HG03280 (cell line): ENCODE measurements at regions not wholly inside any gene's neighbourhood (a gene's known extent, or its start where the extent isn't known, plus 50 kb on each side); places are given as distances from the start of the nearest gene placed in this dataset.
"Not testable (repeated sequence)": the region's sequence is repeated elsewhere in the genome, so short reads cannot be mapped to it uniquely, and the experiment has no call there.

Source experiments
- ATAC-seq: cut with Tn5 transposase; IDR thresholded peaks from one replicate; pipeline ENCODE4 v1.9.1; 2021; ENCODE audit warnings: mild to moderate bottlenecking, moderate library complexity; ENCODE audit not compliant: unreplicated experiment

DNA sequence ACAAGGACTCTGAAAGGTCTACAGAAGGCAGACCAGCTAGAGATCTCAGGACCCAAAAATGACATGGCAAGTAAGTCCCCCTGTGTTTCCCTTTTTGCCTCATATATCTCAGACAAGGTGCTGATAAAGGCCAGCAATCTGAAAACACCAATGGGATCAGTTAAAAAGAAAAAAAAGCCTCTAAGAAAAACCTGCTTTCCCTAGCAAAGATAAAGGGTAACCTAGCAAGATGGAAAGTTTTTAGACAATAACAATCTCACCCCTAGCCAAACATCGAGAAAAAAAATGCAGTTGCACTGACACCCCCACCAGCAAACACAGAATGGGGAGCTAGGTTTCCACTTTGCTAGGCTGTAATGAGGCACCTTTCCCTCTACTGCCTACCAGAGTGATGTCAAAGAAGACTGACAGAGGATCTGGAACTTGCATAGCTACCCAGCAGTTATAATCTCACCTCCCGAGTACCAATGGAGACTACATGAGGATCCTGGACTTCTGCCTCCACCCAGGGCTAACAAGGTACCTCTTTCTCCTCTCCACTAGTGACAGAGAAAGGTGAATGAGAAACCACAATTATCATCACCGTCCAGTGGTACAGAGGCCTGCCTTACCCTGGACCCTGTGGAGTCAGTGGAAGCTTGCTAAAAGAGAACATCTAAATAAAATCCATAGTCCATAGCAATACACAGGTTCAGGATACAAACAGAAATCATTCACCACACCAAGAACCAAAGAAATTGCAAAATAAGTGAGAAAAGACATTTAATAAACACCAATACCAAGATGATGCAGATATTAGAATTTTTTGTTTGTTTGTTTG is 240.8 kb downstream of the ARHGAP12 start:
- no peak for ATAC-seq

DNA sequence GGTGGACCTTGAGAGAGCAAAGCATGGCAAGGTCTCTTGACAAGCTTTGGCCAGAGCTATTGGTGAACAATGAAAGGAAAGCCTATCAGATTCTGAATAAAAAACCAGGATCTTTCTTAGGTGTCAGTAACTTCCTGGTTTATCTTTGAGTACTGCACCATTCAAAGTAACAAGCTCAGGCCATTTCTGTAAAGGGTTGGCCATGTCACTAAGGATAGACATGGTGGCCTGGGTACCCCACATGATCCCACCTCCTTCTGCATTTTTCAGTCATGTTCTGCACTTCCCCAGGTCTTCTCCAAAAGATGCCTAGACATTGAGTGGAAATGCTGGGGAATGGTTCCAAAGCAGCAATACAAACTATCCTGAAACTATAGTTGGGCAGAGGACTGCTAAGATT is 242.0 kb downstream of the ARHGAP12 start:
- ATAC-seq = no peak

DNA sequence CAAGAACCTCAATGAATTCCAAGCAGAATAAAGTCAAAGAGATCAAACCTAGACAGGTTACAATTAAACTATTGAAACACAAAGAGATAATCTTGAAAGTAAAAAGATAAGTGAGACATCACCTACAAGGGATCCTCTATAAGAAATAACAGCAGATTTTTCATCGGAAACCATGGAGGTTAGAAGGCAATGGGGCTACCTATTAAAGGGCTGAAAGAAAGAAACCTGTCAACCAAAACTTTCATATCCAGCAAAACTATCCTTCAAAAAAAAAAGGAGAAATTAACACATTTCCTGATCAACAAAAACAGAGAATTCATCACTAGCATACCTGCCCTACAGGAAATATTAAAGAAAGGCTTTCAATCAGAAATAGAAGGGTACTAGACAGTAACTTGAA is 244.9 kb downstream of the ARHGAP12 start:
- ATAC-seq = no peak

DNA sequence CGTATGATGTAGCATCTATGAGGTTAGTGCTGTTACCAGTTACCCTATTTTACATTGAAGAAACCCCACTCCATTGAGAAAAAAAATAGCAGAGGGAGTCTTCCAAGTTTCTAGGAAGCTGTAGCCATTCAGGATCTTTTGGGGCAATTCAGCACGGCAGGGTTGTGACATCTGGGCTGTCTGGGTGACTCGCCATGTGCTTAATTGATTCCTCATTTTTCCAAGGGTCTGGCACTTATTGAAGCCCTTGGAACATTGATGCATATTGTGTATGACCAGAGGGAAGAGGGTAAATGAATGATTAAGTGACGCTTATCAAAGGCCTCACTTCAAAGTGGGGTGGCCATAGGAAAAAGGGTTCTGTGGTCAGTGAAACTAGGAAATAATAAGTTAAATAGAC is 248.7 kb downstream of the ARHGAP12 start:
- no peak for ATAC-seq

DNA sequence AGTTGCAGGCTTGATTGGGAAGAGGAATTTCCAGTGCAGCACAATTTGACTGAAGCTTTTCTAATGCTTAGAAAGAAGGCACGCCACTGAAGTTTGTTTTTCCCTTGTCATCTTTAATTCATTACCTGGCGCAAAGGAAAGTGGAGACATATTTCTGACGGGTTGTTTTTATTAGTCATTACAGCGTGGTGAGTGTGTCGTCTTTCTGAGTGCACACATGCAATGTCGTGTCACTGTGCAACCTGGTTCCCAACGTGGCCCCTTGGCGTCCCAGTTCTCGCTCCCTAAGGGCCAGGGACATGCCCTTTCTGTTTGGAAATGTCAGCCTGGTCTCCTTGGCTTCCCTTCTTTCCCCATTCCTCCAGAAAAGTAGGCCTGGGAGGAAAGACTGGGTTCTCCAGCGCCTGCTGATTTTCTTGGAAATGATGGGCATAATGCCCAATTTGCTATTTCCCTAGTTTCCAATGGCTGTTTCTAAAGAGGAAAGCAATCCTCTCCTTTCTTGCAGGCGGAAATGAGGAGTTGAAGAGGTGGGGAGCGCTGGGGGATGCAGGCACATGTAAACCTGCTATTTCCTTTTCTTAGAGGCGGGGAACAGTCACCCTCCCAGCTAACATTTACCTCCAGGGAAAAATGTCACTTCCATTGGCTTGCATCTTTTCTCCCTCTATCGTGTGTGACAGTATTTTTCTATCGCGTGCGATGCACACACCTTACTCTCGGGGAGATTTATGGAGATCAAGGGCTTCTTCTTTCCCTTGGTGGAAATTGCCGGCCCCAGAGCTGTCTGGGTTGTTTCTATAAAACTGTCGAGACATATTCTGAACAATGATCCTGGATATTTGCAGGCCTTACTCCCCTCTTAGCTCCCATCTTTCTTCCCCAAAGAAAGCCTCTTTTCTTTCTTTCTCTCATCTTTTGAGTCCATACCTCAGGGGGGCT is 249.8 kb downstream of the ARHGAP12 start:
- ATAC-seq = no peak

DNA sequence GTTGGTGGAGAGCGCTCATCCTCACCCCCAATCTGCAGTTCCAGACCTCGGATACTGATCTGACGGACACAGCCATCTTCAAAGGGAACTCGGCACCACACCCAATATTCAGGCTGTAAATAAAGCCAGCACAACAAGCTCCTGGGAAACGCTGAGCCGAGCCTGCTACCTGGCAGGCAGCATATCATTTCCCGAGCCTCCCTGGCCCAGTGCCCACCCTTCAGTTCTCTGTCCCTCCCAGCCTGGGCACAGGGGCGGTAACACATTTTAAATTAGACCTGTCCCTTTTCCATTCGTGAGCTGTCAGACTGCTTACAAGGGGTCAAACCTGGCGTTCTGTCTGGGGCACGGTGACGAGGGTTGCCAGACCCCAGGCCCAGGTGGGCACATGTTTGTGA is 250.5 kb downstream of the ARHGAP12 start:
- ATAC-seq = no peak

DNA sequence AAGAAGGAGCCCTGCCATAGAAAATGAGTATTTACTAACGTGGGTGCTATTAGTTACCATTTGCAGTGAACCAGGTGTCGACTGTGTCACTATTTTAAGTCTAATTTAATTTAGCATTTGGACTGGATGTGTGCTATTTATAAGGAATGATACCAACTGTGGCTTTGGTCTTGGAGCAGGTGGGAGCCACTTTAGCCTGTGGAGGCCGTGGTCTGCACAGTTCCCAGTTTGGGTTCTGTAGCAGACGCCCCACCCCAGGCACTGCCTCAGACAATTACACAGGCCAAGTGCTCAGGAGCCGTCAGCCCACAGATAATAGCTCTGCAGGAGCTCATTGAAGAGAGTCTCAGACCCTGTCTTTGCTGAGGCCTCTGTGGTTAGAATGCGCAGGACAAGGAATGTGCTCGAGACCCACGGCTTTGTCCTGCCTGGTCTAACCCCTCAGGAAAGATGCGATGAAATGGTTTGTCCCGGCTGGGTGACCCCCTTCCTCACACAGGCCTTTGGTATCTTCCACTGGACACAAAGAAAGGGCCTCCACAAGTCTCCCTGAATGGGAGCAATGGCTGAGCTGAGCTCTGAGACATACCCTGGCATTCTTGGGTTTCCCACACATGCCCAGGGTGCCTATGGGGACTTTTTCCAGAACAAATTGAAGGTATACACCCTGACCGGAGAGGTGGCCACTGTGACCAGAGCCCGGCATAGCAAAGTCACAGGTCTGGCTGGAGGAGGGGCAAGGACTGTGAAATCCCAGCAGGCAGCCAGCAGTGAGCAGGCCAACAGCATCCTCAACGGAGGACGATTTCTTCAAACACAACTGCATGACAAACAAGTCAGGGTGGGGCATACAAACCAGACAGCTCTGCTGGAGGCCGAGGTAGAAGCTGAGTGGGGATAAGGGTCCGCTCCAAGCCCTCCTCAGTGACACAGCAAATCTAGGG is 251.2 kb downstream of the ARHGAP12 start:
- no peak for ATAC-seq

DNA sequence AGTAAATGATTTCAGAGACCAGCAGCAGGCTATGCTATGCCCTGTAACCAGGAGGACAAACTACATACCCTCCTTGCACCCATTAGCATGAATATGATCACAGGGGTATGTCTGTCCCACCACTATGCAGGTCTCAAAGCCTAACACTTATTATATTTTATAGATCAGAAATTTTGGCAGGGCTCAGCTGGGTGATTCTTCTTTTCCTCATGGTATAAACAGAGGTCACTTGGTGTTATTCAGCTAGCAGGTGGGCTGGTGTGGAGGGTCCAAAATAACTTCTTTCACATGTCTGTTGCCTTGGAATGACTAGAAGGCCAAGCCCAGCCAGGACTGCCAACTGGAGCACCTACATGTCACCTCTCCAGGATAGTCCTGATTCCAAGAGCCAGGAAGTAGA is 252.9 kb downstream of the ARHGAP12 start:
- no peak for ATAC-seq

DNA sequence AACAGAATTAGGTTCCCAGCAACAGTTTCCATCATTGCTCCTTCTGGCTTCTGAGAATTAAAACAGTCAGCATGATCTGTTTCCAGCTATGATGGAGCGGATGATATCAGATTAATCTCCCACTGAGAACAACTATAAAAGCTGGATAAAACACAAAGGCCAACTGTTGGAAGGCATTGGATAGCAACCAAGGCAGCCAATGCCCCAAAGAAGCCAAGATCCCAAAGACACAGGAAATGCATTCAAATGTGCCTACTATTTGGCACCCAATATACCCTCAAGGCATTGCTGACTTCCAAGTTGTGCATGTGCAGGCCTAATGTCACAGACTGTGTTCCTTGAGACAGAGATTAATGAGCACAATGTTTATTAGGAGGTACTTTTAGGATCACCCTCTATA is 259.3 kb downstream of the ARHGAP12 start:
- no peak for ATAC-seq

DNA sequence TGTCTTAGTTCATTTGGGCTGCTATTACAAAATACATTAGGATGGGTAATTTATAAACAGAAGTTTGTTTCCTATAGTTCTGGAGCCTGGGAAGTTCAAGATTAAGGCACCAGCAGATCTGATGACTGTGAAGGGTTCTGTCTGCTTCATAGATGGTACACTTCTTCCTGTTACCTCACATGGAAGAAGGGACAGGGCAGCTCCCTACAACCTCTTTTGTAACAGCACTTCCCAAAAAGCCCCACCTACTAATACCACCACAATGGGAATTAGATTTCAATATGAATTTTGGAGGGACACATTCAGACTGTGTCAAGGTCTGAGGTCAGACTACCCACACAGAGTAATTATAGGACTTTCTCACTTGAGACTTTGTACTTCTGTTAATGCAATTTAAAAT is 260.3 kb downstream of the ARHGAP12 start:
- no peak for ATAC-seq

DNA sequence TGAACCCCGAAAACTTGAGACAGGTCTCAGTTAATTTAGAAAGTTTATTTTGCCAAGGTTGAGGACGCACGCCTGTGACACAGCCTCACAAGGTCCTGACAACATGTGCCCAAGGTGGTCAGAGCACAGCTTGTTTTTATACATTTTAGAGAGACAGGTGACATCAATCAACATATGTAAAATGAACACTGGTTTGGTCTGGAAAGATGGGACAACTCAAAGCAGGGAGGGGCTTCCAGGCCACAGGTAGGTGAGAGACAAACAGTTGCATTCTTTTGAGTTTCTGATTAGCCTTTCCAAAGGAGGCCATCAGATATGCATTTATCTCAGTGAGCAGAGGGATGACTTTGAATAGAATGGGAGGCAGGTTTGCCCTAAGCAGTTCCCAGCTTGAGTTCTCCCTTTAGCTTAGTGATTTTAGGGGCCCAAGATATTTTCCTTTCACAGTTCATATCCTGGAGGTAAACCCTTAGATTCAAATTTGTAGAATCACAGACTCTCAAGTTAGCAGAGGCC is 262.8 kb downstream of the ARHGAP12 start:
- not testable (repeated sequence) for ATAC-seq

DNA sequence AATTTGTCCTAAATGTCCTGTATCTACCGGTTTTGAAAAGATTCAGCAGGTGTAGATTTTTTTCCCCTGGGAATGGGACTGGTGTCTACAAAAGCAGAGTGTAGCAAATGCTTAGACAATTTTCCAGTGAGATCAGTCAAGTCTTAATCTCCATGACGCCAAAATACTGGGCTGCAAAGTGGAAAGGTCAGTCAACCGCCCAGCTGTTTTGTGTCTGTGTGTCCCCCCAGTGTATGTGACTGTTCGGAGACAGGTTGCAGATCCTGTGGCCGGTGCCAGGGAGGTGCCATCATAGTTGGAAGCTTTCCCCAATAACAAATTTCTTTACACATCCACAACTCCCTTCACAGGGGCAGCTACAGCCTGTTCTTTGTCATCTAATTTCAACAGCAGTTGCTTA is 263.8 kb downstream of the ARHGAP12 start:
- no peak for ATAC-seq

DNA sequence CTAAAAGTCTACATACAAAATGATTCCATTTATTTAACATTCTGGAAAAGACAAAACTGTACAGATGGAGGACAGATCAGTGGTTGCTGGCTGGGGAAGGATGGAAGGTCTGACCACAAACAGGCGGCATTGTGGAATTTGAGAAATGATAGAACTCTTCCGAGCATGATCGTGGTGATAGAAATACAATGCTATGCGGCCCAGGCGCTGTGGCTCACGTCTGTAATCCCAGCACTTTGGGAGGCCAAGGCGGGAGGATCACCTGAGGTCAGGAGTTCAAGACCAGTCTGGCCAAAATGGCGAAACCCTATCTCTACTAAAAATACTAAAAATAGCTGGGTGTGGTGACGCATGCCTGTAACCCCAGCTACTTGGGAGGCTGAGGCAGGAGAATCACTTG is 264.6 kb downstream of the ARHGAP12 start:
- not testable (repeated sequence) for ATAC-seq

DNA sequence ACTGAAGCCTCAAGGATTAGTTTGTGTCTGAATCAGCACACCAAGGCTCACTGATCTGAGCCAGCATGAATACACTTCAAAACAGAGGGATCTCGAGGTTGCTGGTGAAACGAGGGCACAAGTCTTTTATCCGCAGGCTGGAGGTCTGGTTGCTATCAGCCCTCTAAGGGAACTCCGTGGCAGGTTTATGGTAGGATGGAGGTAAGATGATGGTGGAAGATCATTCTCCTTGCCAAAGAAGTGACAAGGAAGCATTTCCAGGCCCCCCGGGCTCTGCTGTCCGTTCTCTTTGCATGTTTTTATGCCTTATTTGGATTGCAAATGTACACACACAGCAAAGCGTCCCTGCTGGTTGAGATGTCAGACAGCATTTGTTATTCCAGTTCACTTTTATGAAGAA is 268.3 kb downstream of the ARHGAP12 start:
- ATAC-seq = no peak

DNA sequence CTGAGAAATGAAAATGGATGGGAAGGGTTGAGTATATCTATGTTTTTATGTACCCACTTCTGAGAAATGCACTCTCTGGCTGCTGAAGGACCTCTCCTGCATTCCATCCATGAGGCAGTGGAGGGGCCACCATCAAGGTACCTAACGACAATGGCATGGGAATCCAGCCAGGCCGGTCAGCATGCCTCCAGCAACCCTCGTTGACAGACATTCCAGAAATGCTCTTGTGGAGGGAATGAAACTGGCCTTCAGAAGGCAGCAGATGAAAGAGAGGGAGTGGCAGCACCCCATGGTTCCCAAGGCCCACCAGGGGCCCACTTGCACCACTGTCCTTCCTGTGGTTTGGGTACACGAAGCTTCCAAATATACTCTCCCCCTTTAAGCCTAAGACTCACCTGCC is 269.0 kb downstream of the ARHGAP12 start:
- no peak for ATAC-seq

DNA sequence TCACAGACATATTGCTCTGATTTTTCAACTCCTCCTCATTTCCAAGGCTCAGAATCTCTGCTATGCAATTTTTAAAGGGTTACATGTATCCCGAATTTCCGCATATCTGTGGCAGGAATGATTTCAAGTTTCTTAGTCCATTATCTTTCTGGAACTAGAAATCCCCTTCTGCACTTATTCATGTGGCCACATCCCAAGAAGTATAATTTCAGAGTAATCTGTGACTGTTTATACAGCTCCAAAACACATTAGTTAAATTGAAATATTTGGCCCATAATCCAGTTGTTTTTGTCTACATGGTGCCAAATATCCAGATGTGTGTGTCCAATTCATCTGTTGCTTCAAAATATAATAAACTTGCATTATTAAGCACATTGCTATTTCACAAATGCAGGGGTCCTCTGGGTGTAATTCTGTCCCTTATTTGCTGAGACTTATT is 271.2 kb downstream of the ARHGAP12 start:
- ATAC-seq = no peak

DNA sequence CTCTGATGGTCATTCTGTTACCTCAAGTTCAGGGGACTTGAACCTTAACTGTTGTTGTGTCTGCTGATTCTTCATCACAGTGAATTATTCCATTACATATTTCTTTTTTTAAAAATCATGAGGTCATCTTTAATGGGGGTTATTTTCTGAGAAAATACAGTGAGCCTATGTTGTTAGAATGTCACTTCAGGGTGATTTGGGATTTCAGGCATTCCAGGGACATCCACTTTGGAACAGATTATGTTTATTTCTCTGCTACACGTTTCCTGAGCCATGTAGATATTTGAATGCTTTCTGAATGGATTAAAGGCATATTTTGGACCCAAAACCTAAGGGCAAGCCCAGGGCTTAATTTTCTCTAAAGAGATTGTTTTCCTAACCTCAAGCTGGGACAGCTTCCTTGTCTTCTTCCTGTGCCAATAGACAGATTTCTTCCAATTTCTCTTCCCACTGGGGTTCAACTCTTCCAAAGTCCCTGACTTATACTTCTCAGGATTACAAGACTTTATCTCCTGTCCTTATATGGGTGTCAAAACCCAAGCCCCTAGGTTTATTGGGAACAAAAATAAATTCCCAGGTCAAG is 271.7 kb downstream of the ARHGAP12 start:
- no peak for ATAC-seq

DNA sequence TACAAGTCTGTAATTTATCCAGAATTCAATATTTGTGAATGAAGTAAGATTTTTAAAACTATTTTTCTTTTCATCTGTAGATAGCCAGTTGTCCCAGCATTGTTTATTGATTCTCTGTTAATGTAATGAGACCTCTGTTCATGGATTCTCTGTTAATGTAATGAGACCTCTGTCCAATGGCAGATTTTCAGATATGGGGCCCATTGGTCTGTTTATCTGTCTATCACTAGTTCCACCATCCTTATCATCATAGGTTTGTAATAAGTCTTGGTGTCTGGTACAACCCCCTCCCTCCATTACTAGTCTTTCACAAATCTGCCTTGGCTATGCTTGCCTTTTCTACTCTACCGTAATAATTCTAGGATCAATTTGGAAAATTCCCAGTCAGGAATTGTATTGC is 276.6 kb downstream of the ARHGAP12 start:
- ATAC-seq = no peak

DNA sequence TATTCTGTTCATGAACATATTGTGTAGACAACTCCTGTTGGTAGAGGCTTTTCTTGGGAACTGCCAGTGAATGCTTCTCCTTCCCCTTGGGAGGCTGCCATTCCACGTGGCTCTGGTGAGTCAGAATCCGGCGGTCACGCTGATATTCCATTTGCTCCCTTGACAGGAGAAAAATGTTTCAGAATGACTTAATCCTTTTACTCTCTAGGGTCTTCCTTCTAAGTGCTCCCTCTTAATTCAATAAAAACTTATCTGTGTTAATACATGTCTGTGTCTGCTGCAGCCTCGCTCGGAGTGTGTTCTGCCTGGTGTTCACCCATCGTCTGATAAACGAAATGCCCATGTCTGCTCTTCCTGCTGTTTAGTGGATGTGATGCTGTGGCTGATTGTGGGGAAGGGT is 278.6 kb downstream of the ARHGAP12 start:
- no peak for ATAC-seq

DNA sequence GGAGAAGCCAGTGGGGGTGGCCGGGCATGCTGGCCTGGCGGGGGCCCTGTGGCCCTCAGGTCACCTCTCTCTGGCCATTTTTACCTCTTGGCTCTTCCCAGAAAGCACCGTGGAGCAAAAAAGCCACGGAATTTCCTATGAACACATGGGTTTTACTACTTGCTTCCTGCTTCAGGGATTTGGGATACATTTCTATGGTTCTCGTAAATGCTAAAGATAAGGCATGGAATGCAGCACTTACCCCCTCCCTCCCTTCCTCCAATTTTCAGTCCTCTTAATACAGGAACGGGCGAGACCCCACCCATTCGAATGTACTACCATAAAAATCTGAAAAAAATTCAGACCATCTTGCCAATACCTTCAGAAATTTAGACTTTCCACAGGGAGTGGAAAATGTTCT is 279.7 kb downstream of the ARHGAP12 start:
- no peak for ATAC-seq
